GM12878 (cell line): ENCODE measurements at regions not wholly inside any gene's neighbourhood (a gene's known extent, or its start where the extent isn't known, plus 50 kb on each side); places are given as distances from the start of the nearest gene placed in this dataset.
"Not testable (repeated sequence)": the region's sequence is repeated elsewhere in the genome, so short reads cannot be mapped to it uniquely, and the experiment has no call there.

Experiments
- ATAC-seq: fragments of 200-7000 bp; cut with Tn5 transposase; 3 replicates; pipeline ENCODE4 v1.9.1; 2020; ENCODE audit warnings: mild to moderate bottlenecking, moderate library complexity
- BruUV-seq: library from RNA; stranded (reverse); fragments of 400-500 nt; replicated peaks from 2 replicates; lab custom pipeline; 2021; lab: Mats Ljungman, UMichigan
- CTCF ChIA-PET: fragments of 300-600 bp; sonication (Branson Sonifier 250); formaldehyde crosslinking; extraction: SDS; loops from one replicate; lab custom pipeline; 2021; ENCODE audit warnings: inconsistent platforms; lab: Yijun Ruan, JAX
- POLR2A ChIA-PET: fragments of 350-600 bp; formaldehyde crosslinking; extraction: SDS; loops from one replicate; lab custom pipeline; 2021; ENCODE audit warnings: inconsistent platforms; lab: Charles Lee
- RAD21 ChIA-PET: fragments of 300-600 bp; sonication (Branson Sonifier 250); formaldehyde crosslinking; loops from one replicate; lab custom pipeline; 2023; ENCODE audit warnings: antibody characterized with exemption; ENCODE audit not compliant: unreplicated experiment; lab: Charles Lee
- SMC1A ChIA-PET: fragments of 300-600 bp; sonication (Branson Sonifier 250); formaldehyde crosslinking; loops from one replicate; lab custom pipeline; 2023; ENCODE audit not compliant: unreplicated experiment, uncharacterized antibody; lab: Charles Lee
- DNase-seq: peaks from one replicate; pipeline ENCODE4 v3.0.0-alpha.2; 2011; ENCODE audit warnings: low read depth, low spot score
- FAIRE-seq: peaks from 3 replicates; lab custom pipeline; 2011; peaks lifted over from hg19 to GRCh38; lab: Jason Lieb, UNC
- H2AFZ ChIP-seq: 2 replicates; pipeline ENCODE4 v1.6.0; 2011; ENCODE audit warnings: low read depth, low read length, control low read depth; ENCODE audit not compliant: control insufficient read depth
- H3K27ac ChIP-seq: 2 replicates; pipeline ENCODE4 v1.5.1; 2011; ENCODE audit warnings: control low read depth; ENCODE audit not compliant: control insufficient read depth, insufficient read depth
- H3K27me3 ChIP-seq, 2 experiments: replicated peaks in 1 of 2; 2 replicates each; pipeline versions ENCODE4 v1.6.0 to v1.6.1; 2011; ENCODE audit warnings: low read length in 1 of 2; ENCODE audit not compliant: control insufficient read depth in 2 of 2, insufficient read depth in 2 of 2
- H3K36me3 ChIP-seq, 2 experiments: 2 replicates each; pipeline ENCODE4 v1.5.1; 2011; ENCODE audit warnings: low read length in 1 of 2; ENCODE audit not compliant: control insufficient read depth in 2 of 2, insufficient read depth in 2 of 2
- H3K4me1 ChIP-seq: 2 replicates; pipeline ENCODE4 v1.6.1; 2011; ENCODE audit warnings: mild to moderate bottlenecking, low read length, moderate library complexity, mixed read lengths; ENCODE audit not compliant: control insufficient read depth, insufficient read depth
- H3K4me2 ChIP-seq: 2 replicates; pipeline ENCODE4 v1.6.0; 2011; ENCODE audit warnings: control low read depth; ENCODE audit not compliant: control insufficient read depth, insufficient read depth
- H3K4me3 ChIP-seq: fragments of 200-600 bp; sonication (generic); 2 replicates; pipeline ENCODE4 v1.5.1; 2016
- H3K79me2 ChIP-seq: 2 replicates; pipeline ENCODE4 v1.6.0; 2011; ENCODE audit warnings: low read length; ENCODE audit not compliant: control insufficient read depth, insufficient read depth
- H3K9ac ChIP-seq: 2 replicates; pipeline ENCODE4 v1.8.0; 2011; ENCODE audit warnings: low read length, control low read depth, mixed read lengths; ENCODE audit not compliant: control insufficient read depth, insufficient read depth
- H3K9me3 ChIP-seq: replicated peaks from 3 replicates; pipeline ENCODE4 v1.5.1; 2011; ENCODE audit warnings: mild to moderate bottlenecking, low read length; ENCODE audit not compliant: control insufficient read depth, insufficient read depth
- H4K20me1 ChIP-seq: 2 replicates; pipeline ENCODE4 v1.6.0; 2011; ENCODE audit not compliant: control insufficient read depth, insufficient read depth
- EED ChIP-seq: sonication (generic); IDR thresholded peaks from 2 replicates; pipeline ENCODE4 v1.6.1; 2016; ENCODE audit warnings: antibody characterized with exemption, low read depth
- FOXM1 ChIP-seq: IDR thresholded peaks from 2 replicates; pipeline ENCODE4 v1.6.1; 2012; ENCODE audit warnings: low read depth, mild to moderate bottlenecking, inconsistent platforms, low read length, moderate library complexity
- MAX ChIP-seq: IDR thresholded peaks from 2 replicates; pipeline ENCODE4 v1.6.1; 2012; ENCODE audit warnings: low read depth, low read length, improper control_type of control experiment
- NRF1 ChIP-seq: conservative IDR thresholded peaks from 2 replicates; pipeline ENCODE4 v1.6.1; 2011; ENCODE audit warnings: mild to moderate bottlenecking, low read depth, low read length, improper control_type of control experiment
- RCOR1 ChIP-seq: conservative IDR thresholded peaks from 2 replicates; pipeline ENCODE4 v1.6.1; 2012; ENCODE audit warnings: low read depth, low read length, improper control_type of control experiment
- RELA ChIP-seq: fragments of 450-650 bp; IDR thresholded peaks from 2 replicates; pipeline ENCODE4 v1.8.0; 2014; ENCODE audit warnings: borderline replicate concordance; ENCODE audit not compliant: partially characterized antibody
- RUNX3 ChIP-seq: IDR thresholded peaks from 2 replicates; pipeline ENCODE4 v1.6.1; 2012; ENCODE audit warnings: low read length, inconsistent platforms
- WGBS: methylation state at CpG from one replicate; pipeline ENCODE4 v1.1.6; 2016; ENCODE audit warnings: low lambda C conversion rate; ENCODE audit not compliant: insufficient replicate concordance, insufficient coverage; ENCODE audit errors: missing lambda C conversion rate; 5-methylcytosine and 5-hydroxymethylcytosine counted together
- in situ Hi-C: fragments of 300-500 bp; cut with MboI; formaldehyde crosslinking; loops from 9 replicates; pipeline ENCODE4 v1.14.3; 2018; ENCODE audit warnings: mixed read lengths
- intact Hi-C: fragments of 100-400 bp; cut with micrococcal nuclease; formaldehyde crosslinking; loops from one replicate; pipeline ENCODE4 v1.14.2; 2022; ENCODE audit not compliant: unreplicated experiment
- TF ChIP-seq, protein P1 (sequence below): IDR thresholded peaks from 2 replicates; pipeline ENCODE4 v1.6.1; 2011; ENCODE audit warnings: borderline replicate concordance, low read depth, mild to moderate bottlenecking, moderate library complexity, low read length; ENCODE audit not compliant: insufficient read depth, poor library complexity, severe bottlenecking
- TF ChIP-seq, protein P2 (sequence below): fragments of 450-650 bp; IDR thresholded peaks from 2 replicates; pipeline ENCODE4 v1.6.1; 2018; ENCODE audit warnings: borderline replicate concordance, mild to moderate bottlenecking; ENCODE audit not compliant: partially characterized antibody

GRCh38 chr3:5054579-5054978, 67.5 kb upstream of the ARL8B start:
- H3K79me2 ChIP-seq, H3K9ac ChIP-seq, BruUV-seq, ATAC-seq, H3K4me2 ChIP-seq, H3K27ac ChIP-seq, H3K9me3 ChIP-seq, H3K27me3 ChIP-seq, FAIRE-seq, DNase-seq, H4K20me1 ChIP-seq, H3K4me3 ChIP-seq, in situ Hi-C loops, H3K36me3 ChIP-seq: not testable (repeated sequence)
- ChIA-PET CTCF (interaction anchor here (0.9 to 11.7 kb wide), 10 partner anchors 18 to 344 kb away, joined by 3 to 201 read pairs (median 5); no protein-coding TSS in a partner anchor), RAD21 (interaction anchor here (0.7 to 10.7 kb wide), 17 partner anchors 15 to 341 kb away, joined by 3 to 231 read pairs (median 6); partner anchors contain the start of gene BHLHE40), POLR2A (interaction anchor here (0.7 to 3.8 kb wide), 8 partner anchors 17 to 76 kb away, joined by 3 to 20 read pairs (median 6); no protein-coding TSS in a partner anchor), SMC1A (interaction anchor here (0.6 to 14.1 kb wide), 20 partner anchors 16 to 1627 kb away, joined by 3 to 203 read pairs (median 6); partner anchors contain the start of gene BHLHE40)
- intact Hi-C loops = loop anchor here (10.0 kb wide), 1 partner anchor 700 kb away; no protein-coding TSS in a partner anchor
- H3K4me1 ChIP-seq = peaks cover 44% of the 10 kb centered on the region
- 48% methylated on average over 5 of the region's 6 CpGs for WGBS
- peak overlapping the region; percentile 5; the same call in 1 of the 2 replicates for H2AFZ ChIP-seq

DNA sequence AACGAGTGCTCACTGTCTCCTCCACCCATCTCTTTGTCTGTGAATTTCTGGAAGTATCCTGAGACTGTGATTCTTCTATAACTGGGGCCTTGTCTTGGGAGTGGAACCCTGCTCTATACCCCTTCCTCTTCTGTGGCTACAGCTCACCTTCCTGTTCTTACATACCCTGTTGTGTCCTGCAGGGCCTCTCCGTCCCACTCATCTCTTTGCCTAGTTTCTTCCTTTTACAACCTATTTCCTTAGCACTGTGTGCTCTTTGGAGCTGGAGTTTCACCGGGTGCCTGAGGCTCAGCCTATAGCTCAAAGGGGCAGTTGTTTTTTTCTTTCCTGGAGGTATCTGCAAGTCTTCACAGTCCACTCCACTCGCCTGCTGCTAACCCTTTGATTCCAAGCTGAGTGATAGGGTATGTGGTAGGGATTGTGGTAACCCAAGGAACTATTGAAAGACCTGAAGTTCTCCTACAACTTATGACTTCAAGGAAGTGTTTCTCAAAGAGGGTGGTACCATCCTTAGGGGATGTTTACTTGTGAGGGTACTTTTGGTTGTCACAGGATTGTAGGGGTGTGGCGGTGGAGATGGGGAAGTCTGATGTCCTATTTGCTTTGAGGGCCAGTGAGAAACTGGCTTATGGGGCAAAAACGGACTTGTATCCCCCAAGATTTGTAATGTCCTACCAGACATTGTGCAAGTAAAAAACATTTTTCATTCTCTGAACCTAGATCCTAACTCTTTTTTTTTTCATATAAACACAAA, 66.6 kb upstream of the ARL8B start:
- Histone ChIP-seq H3K79me2 (no peaks in the 10 kb centered on the region), H3K27me3 (no peaks in the 10 kb centered on the region), H3K27ac (no peak overlapping the region), H3K4me1 (peaks cover 44% of the 10 kb centered on the region), H3K36me3 (no peaks in the 10 kb centered on the region), H3K4me2 (no peak overlapping the region), H2AFZ (peak overlapping the region; percentile 27; the same call in 1 of the 2 replicates), H3K9me3 (no peaks in the 10 kb centered on the region; the same call in 2 of the 3 replicates), H4K20me1 (no peaks in the 10 kb centered on the region), H3K9ac (no peak overlapping the region), H3K4me3 (no peak overlapping the region)
- RAD21 ChIA-PET = interaction anchor here (1.0 to 10.7 kb wide), 14 partner anchors 16 to 342 kb away, joined by 3 to 231 read pairs (median 7); partner anchors contain the start of gene BHLHE40
- FAIRE-seq = no peak
- no peak for DNase-seq
- intact Hi-C loops (loop anchor here (2.0 to 10.0 kb wide), 5 partner anchors 27 to 701 kb away; no protein-coding TSS in a partner anchor), in situ Hi-C loops (loop anchor here (5.0 kb wide), 1 partner anchor 338 kb away; no protein-coding TSS in a partner anchor)
- WGBS = 36% methylated on average over 6 of the region's 6 CpGs
- SMC1A ChIA-PET = interaction anchor here (0.7 to 14.1 kb wide), 21 partner anchors 17 to 362 kb away, joined by 3 to 203 read pairs (median 5); partner anchors contain the start of gene BHLHE40
- POLR2A ChIA-PET = interaction anchor here (0.5 to 3.8 kb wide), 7 partner anchors 18 to 122 kb away, joined by 3 to 20 read pairs (median 4); no protein-coding TSS in a partner anchor
- no peak for ATAC-seq
- BruUV-seq = no TSS peak
- CTCF ChIA-PET = interaction anchor here (0.5 to 11.7 kb wide), 19 partner anchors 19 to 548 kb away, joined by 3 to 201 read pairs (median 4); no protein-coding TSS in a partner anchor
- TF ChIP-seq, protein P1, sequence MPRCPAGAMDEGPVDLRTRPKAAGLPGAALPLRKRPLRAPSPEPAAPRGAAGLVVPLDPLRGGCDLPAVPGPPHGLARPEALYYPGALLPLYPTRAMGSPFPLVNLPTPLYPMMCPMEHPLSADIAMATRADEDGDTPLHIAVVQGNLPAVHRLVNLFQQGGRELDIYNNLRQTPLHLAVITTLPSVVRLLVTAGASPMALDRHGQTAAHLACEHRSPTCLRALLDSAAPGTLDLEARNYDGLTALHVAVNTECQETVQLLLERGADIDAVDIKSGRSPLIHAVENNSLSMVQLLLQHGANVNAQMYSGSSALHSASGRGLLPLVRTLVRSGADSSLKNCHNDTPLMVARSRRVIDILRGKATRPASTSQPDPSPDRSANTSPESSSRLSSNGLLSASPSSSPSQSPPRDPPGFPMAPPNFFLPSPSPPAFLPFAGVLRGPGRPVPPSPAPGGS = no peak
- no peak for TF ChIP-seq RELA
- peak; percentile 43 for TF ChIP-seq RUNX3
- no peak for TF ChIP-seq RCOR1
- no peak for TF ChIP-seq MAX
- peak; percentile 60 for TF ChIP-seq EED
- TF ChIP-seq, protein P2, sequence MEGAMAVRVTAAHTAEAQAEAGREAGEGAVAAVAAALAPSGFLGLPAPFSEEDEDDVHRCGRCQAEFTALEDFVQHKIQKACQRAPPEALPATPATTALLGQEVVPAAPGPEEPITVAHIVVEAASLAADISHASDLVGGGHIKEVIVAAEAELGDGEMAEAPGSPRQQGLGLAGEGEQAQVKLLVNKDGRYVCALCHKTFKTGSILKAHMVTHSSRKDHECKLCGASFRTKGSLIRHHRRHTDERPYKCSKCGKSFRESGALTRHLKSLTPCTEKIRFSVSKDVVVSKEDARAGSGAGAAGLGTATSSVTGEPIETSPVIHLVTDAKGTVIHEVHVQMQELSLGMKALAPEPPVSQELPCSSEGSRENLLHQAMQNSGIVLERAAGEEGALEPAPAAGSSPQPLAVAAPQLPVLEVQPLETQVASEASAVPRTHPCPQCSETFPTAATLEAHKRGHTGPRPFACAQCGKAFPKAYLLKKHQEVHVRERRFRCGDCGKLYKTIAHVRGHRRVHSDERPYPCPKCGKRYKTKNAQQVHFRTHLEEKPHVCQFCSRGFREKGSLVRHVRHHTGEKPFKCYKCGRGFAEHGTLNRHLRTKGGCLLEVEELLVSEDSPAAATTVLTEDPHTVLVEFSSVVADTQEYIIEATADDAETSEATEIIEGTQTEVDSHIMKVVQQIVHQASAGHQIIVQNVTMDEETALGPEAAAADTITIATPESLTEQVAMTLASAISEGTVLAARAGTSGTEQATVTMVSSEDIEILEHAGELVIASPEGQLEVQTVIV = no peak
- TF ChIP-seq NRF1 = no peak
- no peak for TF ChIP-seq FOXM1
